Heart right ventricle (tissue), 16 donors: ENCODE measurements at regions not wholly inside any gene's neighbourhood (a gene's known extent, or its start where the extent isn't known, plus 50 kb on each side); places are given as distances from the start of the nearest gene placed in this dataset.

Source experiments
- ATAC-seq, 8 donors: fragments of 200-7000 bp; cut with Tn5 transposase; one replicate each; pipeline ENCODE4 v1.9.1; 2020; ENCODE audit warnings: mild to moderate bottlenecking in 8 of 8, moderate library complexity in 8 of 8, moderate number of reproducible peaks in 1 of 8
- DNase-seq, 2 donors: peaks; one replicate each; pipeline ENCODE4 v3.0.0-alpha.2; 2020
- H3K27ac ChIP-seq, 10 donors: fragments of 200-600 bp; sonication (generic) in 2 of 10; one replicate each; pipeline versions ENCODE4 v1.5.0 to v1.8.0; 2020 to 2022; ENCODE audit warnings: mild to moderate bottlenecking in 3 of 10
- H3K27me3 ChIP-seq, 7 donors: fragments of 200-600 bp; one replicate each; pipeline ENCODE4 v1.8.0; 2021 to 2022; ENCODE audit warnings: mild to moderate bottlenecking in 2 of 7
- H3K36me3 ChIP-seq, 9 donors: fragments of 200-600 bp; sonication (generic) in 1 of 9; one replicate each; pipeline versions ENCODE4 v1.5.0 to v1.8.0; 2020 to 2022; ENCODE audit warnings: mild to moderate bottlenecking in 2 of 9
- H3K4me1 ChIP-seq, 9 donors: fragments of 200-600 bp; sonication (generic) in 1 of 9; one replicate each; pipeline versions ENCODE4 v1.5.0 to v1.8.0; 2020 to 2022; ENCODE audit warnings: mild to moderate bottlenecking in 4 of 9
- H3K4me3 ChIP-seq, 10 donors: fragments of 200-600 bp; sonication (generic) in 2 of 10; one replicate each; pipeline versions ENCODE4 v1.5.0 to v1.8.0; 2020 to 2022; ENCODE audit warnings: mild to moderate bottlenecking in 7 of 10, moderate library complexity in 2 of 10
- H3K9me3 ChIP-seq, 11 donors: fragments of 200-600 bp in 10 of 11; sonication (generic) in 2 of 11; one replicate each; pipeline versions ENCODE4 v1.5.0 to v1.8.0; 2013 to 2022; ENCODE audit warnings: mild to moderate bottlenecking in 2 of 11, control low read depth in 1 of 11, moderate library complexity in 1 of 11
- CTCF ChIP-seq, 9 donors: fragments of 200-600 bp; sonication (generic) in 2 of 9; IDR thresholded peaks; one replicate each; pipeline versions ENCODE4 v1.5.0 to v1.8.0; 2021 to 2022; ENCODE audit warnings: antibody characterized with exemption in 9 of 9, mild to moderate bottlenecking in 5 of 9, moderate library complexity in 1 of 9
- WGBS, 2 donors: extraction: QIAGEN DNeasy Blood & Tissue Kit; methylation state at CpG; one replicate each; pipeline ENCODE4 v1.1.7; 2013; ENCODE audit warnings: inconsistent platforms in 1 of 2; 5-methylcytosine and 5-hydroxymethylcytosine counted together
- intact Hi-C, 10 donors: fragments of 100-400 bp; cut with DNase I; formaldehyde crosslinking; loops; one replicate each; pipeline versions ENCODE4 v1.11.1 to v1.14.2; 2022
- donor health status: Arrhythmogenic right ventricular cardiomyopathy.
- donor health status: ischemic (EF 13 %, LVEDD 7.1; RV severe dilation, severe dysfunction).
- donor health status: healthy with polysubstance abuse.
- donor health status: DM: no; HTN: yes; CAD: no.
- donor health status: DM: no; HTN: no; CAD: no.
- donor health status: ischemic (EF 25% LVEDD 6.9; RV normal size, moderate dysfunction).
- donor health status: ischemic (EF 25% LVEDD 5.7; RV mildly dilated, moderate dysfunction).
- donor health status: healthy.
- donor health status: DM: yes; HTN: yes; CAD: no.
- donor health status: Ischemic cardiomyopathy.
- donor health status: ischemic (EF 35%, LVEDD 5.7; RV mildly dilated, moderate dysfunction).
- donor health status: nonischemic (EF 11% LVEDD 7.7; RV severe dilation, severe dysfunction).
- donor health status: DM: yes; HTN: yes; CAD: no.
- donor health status: PGD.
- donor health status: ischemic (EF 29% LVEDD 5.4; RV normal size, mild dysfunction).
- donor health status: nonischemic (EF 23%, LVEDD 6.1; RV moderate dilation, normal function).

- Histone ChIP-seq H3K4me1 (no peaks in the 10 kb centered on the region), H3K4me3 (no peak overlapping the region), H3K27ac (no peak overlapping the region), H3K36me3 (no peaks in the 10 kb centered on the region), H3K9me3 (no peaks in the 10 kb centered on the region), H3K27me3 (peaks cover 0 to 2% (median 0%) of the 10 kb centered on the region in 7 donors)
- ATAC-seq (no peak), DNase-seq (no peak)
- intact Hi-C loops, result no loop called here
- 76% methylated on average over 3 of the region's 3 CpGs for WGBS, 2 donors
- TF ChIP-seq CTCF (IDR thresholded peaks at IDR 0.05), result no peak
These were observed 291.2 kb upstream of the TBC1D5 start for GRCh38 chr3:18033581-18034108.

GRCh38 chr3:18030371-18030870, 288.0 kb upstream of the TBC1D5 start:
- 91 to 96% methylated on average over 8 of the region's 8 CpGs for WGBS, 2 donors
- H3K36me3 ChIP-seq, result no peaks in the 10 kb centered on the region
- no peak overlapping the region for H3K27ac ChIP-seq
- H3K27me3 ChIP-seq, result peaks cover 0 to 2% (median 0%) of the 10 kb centered on the region in 7 donors
- peaks cover 0 to 5% (median 0%) of the 10 kb centered on the region in 9 donors for H3K4me1 ChIP-seq
- intact Hi-C loops, result no loop called here
- H3K4me3 ChIP-seq, result no peak overlapping the region
- no peaks in the 10 kb centered on the region for H3K9me3 ChIP-seq
- ATAC-seq (no peak), DNase-seq (no peak)
- no peak for TF ChIP-seq CTCF (IDR thresholded peaks at IDR 0.05)

- ATAC-seq (peak in 5 of 8 donors; percentile 7 to 72 (median 50)), DNase-seq (peak in 1 of 2 donors; percentile 40)
- Histone ChIP-seq H3K27ac (no peak overlapping the region), H3K27me3 (peaks cover 0 to 3% (median 0%) of the 10 kb centered on the region in 7 donors), H3K4me1 (peaks cover 0 to 5% (median 0%) of the 10 kb centered on the region in 9 donors), H3K9me3 (no peaks in the 10 kb centered on the region), H3K4me3 (no peak overlapping the region), H3K36me3 (no peaks in the 10 kb centered on the region)
- TF ChIP-seq CTCF (IDR thresholded peaks at IDR 0.05), result no peak
- intact Hi-C loops, result no loop called here
- 65 to 76% methylated on average over 9 of the region's 9 CpGs for WGBS, 2 donors
These were observed 284.9 kb upstream of the TBC1D5 start for GRCh38 chr3:18027161-18027939.

- H3K36me3 ChIP-seq, result no peaks in the 10 kb centered on the region
- intact Hi-C loops, result no loop called here
- H3K4me1 ChIP-seq, result peaks cover 0 to 5% (median 0%) of the 10 kb centered on the region in 9 donors
- DNase-seq (no peak), ATAC-seq (no peak)
- peaks cover 0 to 5% (median 0%) of the 10 kb centered on the region in 7 donors for H3K27me3 ChIP-seq
- no peak for TF ChIP-seq CTCF (IDR thresholded peaks at IDR 0.05)
- 82% methylated on average over 3 of the region's 3 CpGs for WGBS, 2 donors
- H3K9me3 ChIP-seq, result no peaks in the 10 kb centered on the region
- H3K27ac ChIP-seq, result no peak overlapping the region
- H3K4me3 ChIP-seq, result no peak overlapping the region
These were observed 282.3 kb upstream of the TBC1D5 start for GRCh38 chr3:18024715-18025114.
